ENCODE measurements at regions not wholly inside any gene's neighbourhood (a gene's known extent, or its start where the extent isn't known, plus 50 kb on each side); places are given as distances from the start of the nearest gene placed in this dataset.
"Not testable (repeated sequence)": the region's sequence is repeated elsewhere in the genome, so short reads cannot be mapped to it uniquely, and the experiment has no call there.

GRCh38 chr4:127445471-127445870 is 187.3 kb upstream of the INTU start:
- in situ Hi-C loops (cut with HindIII; ENCODE audit: low sequenced_read_pairs), result no loop called here

GRCh38 chr4:127446427-127446885 is 186.3 kb upstream of the INTU start:
- in situ Hi-C loops (cut with HindIII; ENCODE audit: low sequenced_read_pairs), result no loop called here

- in situ Hi-C loops (cut with HindIII; ENCODE audit: low sequenced_read_pairs), result no loop called here
Measured at GRCh38 chr4:127448986-127449385, 183.8 kb upstream of the INTU start.

GRCh38 chr4:127449449-127449848 is 183.3 kb upstream of the INTU start:
- in situ Hi-C loops (cut with HindIII; ENCODE audit: low sequenced_read_pairs), result no loop called here

GRCh38 chr4:127450276-127450675 is 182.5 kb upstream of the INTU start:
- in situ Hi-C loops (cut with HindIII; ENCODE audit: low sequenced_read_pairs), result no loop called here

GRCh38 chr4:127463883-127464282 is 168.9 kb upstream of the INTU start:
- in situ Hi-C loops (cut with HindIII; ENCODE audit: low sequenced_read_pairs), result no loop called here

GRCh38 chr4:127469542-127469941 is 163.2 kb upstream of the INTU start:
- in situ Hi-C loops (cut with HindIII; ENCODE audit: low sequenced_read_pairs), result no loop called here

- in situ Hi-C loops (cut with HindIII; ENCODE audit: low sequenced_read_pairs), result no loop called here
Measured at GRCh38 chr4:127469959-127470809, 162.6 kb upstream of the INTU start.

GRCh38 chr4:127478271-127478670 is 154.5 kb upstream of the INTU start:
- in situ Hi-C loops (cut with HindIII; ENCODE audit: low sequenced_read_pairs), result not testable (repeated sequence)

- in situ Hi-C loops (cut with HindIII; ENCODE audit: low sequenced_read_pairs), result no loop called here
Measured at GRCh38 chr4:127479031-127479622, 153.6 kb upstream of the INTU start.

- in situ Hi-C loops (cut with HindIII; ENCODE audit: low sequenced_read_pairs), result no loop called here
Measured at GRCh38 chr4:127482049-127482448, 150.7 kb upstream of the INTU start.

- in situ Hi-C loops (cut with HindIII; ENCODE audit: low sequenced_read_pairs), result no loop called here
Measured at GRCh38 chr4:127484117-127484516, 148.6 kb upstream of the INTU start.

GRCh38 chr4:127486248-127486647 is 146.5 kb upstream of the INTU start:
- in situ Hi-C loops (cut with HindIII; ENCODE audit: low sequenced_read_pairs), result no loop called here

GRCh38 chr4:127491571-127491970 is 141.2 kb upstream of the INTU start:
- in situ Hi-C loops (cut with HindIII; ENCODE audit: low sequenced_read_pairs), result no loop called here

GRCh38 chr4:127496875-127497274 is 135.9 kb upstream of the INTU start:
- in situ Hi-C loops (cut with HindIII; ENCODE audit: low sequenced_read_pairs), result not testable (repeated sequence)

GRCh38 chr4:127498366-127498765 is 134.4 kb upstream of the INTU start:
- in situ Hi-C loops (cut with HindIII; ENCODE audit: low sequenced_read_pairs), result no loop called here

- in situ Hi-C loops (cut with HindIII; ENCODE audit: low sequenced_read_pairs), result no loop called here
Measured at GRCh38 chr4:127500242-127500641, 132.5 kb upstream of the INTU start.

GRCh38 chr4:127501103-127501502 is 131.7 kb upstream of the INTU start:
- in situ Hi-C loops (cut with HindIII; ENCODE audit: low sequenced_read_pairs), result no loop called here

GRCh38 chr4:127503111-127503510 is 129.6 kb upstream of the INTU start:
- in situ Hi-C loops (cut with HindIII; ENCODE audit: low sequenced_read_pairs), result no loop called here

- in situ Hi-C loops (cut with HindIII; ENCODE audit: low sequenced_read_pairs), result no loop called here
Measured at GRCh38 chr4:127505203-127505602, 127.6 kb upstream of the INTU start.

GRCh38 chr4:127506283-127506682 is 126.5 kb upstream of the INTU start:
- in situ Hi-C loops (cut with HindIII; ENCODE audit: low sequenced_read_pairs), result no loop called here

GRCh38 chr4:127509155-127509554 is 123.6 kb upstream of the INTU start:
- in situ Hi-C loops (cut with HindIII; ENCODE audit: low sequenced_read_pairs), result no loop called here

All from endothelial cell of hepatic sinusoid (primary cell).